Ectodermal cell (in vitro differentiated cells): ENCODE measurements at regions not wholly inside any gene's neighbourhood (a gene's known extent, or its start where the extent isn't known, plus 50 kb on each side); places are given as distances from the start of the nearest gene placed in this dataset.
"Not testable (repeated sequence)": the region's sequence is repeated elsewhere in the genome, so short reads cannot be mapped to it uniquely, and the experiment has no call there.

ENCODE experiments used
- H3K27ac ChIP-seq: 2 replicates; pipeline ENCODE4 v1.7.0; 2013; ENCODE audit warnings: mild to moderate bottlenecking, low read depth, low read length; ENCODE audit not compliant: insufficient read depth, poor library complexity, severe bottlenecking
- H3K27me3 ChIP-seq: 2 replicates; pipeline ENCODE4 v1.7.0; 2013; ENCODE audit warnings: mild to moderate bottlenecking, low read length; ENCODE audit not compliant: insufficient read depth, control insufficient read depth, poor library complexity, severe bottlenecking
- H3K36me3 ChIP-seq: one replicate; pipeline ENCODE4 v1.7.0; 2013; ENCODE audit warnings: low read length; ENCODE audit not compliant: control insufficient read depth, insufficient read depth
- H3K4me1 ChIP-seq: one replicate; pipeline ENCODE4 v1.7.0; 2013; ENCODE audit warnings: low read length; ENCODE audit not compliant: control insufficient read depth, insufficient read depth
- H3K4me3 ChIP-seq: 2 replicates; pipeline ENCODE4 v1.7.0; 2013; ENCODE audit warnings: low read depth, low read length, control low read depth; ENCODE audit not compliant: insufficient read depth
- H3K9me3 ChIP-seq: 2 replicates; pipeline ENCODE4 v1.7.0; 2013; ENCODE audit warnings: mild to moderate bottlenecking, low read length, moderate library complexity; ENCODE audit not compliant: control insufficient read depth
- WGBS, 2 experiments: methylation state at CpG; one replicate each; pipeline ENCODE4 v1.1.7; 2013; ENCODE audit warnings: missing lambda C conversion rate in 2 of 2; 5-methylcytosine and 5-hydroxymethylcytosine counted together

- no peaks in the 10 kb centered on the region for H3K36me3 ChIP-seq
- H3K27ac ChIP-seq, result no peak overlapping the region
- WGBS, 2 experiments, result 37 to 42% methylated on average over 18 of the region's 18 CpGs
- peaks cover 14% of the 10 kb centered on the region for H3K4me1 ChIP-seq
- peak overlapping the region; percentile 6 for H3K4me3 ChIP-seq
- no peaks in the 10 kb centered on the region for H3K9me3 ChIP-seq
- H3K27me3 ChIP-seq, result no peaks in the 10 kb centered on the region
These were observed 58.2 kb downstream of the TMEM270 start for GRCh38 chr7:73918926-73919693.

GRCh38 chr7:73919694-73920375 is 58.9 kb downstream of the TMEM270 start:
- Histone ChIP-seq H3K27ac (no peak overlapping the region), H3K4me3 (no peak overlapping the region), H3K9me3 (no peaks in the 10 kb centered on the region), H3K36me3 (no peaks in the 10 kb centered on the region), H3K4me1 (peaks cover 14% of the 10 kb centered on the region), H3K27me3 (no peaks in the 10 kb centered on the region)
- WGBS, 2 experiments, result 90 to 91% methylated on average over 9 of the region's 9 CpGs

- Histone ChIP-seq H3K4me3 (no peak overlapping the region), H3K27me3 (no peaks in the 10 kb centered on the region), H3K36me3 (no peaks in the 10 kb centered on the region), H3K4me1 (peaks cover 14% of the 10 kb centered on the region), H3K27ac (no peak overlapping the region), H3K9me3 (no peaks in the 10 kb centered on the region)
- WGBS, 2 experiments, result 96% methylated on average over 22 of the region's 22 CpGs
These were observed 59.6 kb downstream of the TMEM270 start for GRCh38 chr7:73920406-73921134.

GRCh38 chr7:73921623-73922528 is 60.9 kb downstream of the TMEM270 start:
- H3K4me3 ChIP-seq, result no peak overlapping the region
- peaks cover 14% of the 10 kb centered on the region for H3K4me1 ChIP-seq
- no peaks in the 10 kb centered on the region for H3K36me3 ChIP-seq
- 81 to 82% methylated on average over 15 of the region's 15 CpGs for WGBS, 2 experiments
- no peaks in the 10 kb centered on the region for H3K9me3 ChIP-seq
- H3K27me3 ChIP-seq, result no peaks in the 10 kb centered on the region
- H3K27ac ChIP-seq, result no peak overlapping the region

GRCh38 chr7:73928644-73929043 is 67.7 kb downstream of the TMEM270 start:
- not testable (repeated sequence) for H3K27me3 ChIP-seq, H3K9me3 ChIP-seq
- WGBS, 2 experiments, result 88 to 92% methylated on average over 9 of the region's 9 CpGs

GRCh38 chr7:73931502-73931901 is 70.5 kb downstream of the TMEM270 start:
- no peaks in the 10 kb centered on the region for H3K4me1 ChIP-seq
- no peaks in the 10 kb centered on the region for H3K9me3 ChIP-seq
- H3K27ac ChIP-seq, result no peak overlapping the region
- no peaks in the 10 kb centered on the region for H3K36me3 ChIP-seq
- 92 to 94% methylated on average over 4 of the region's 5 CpGs for WGBS, 2 experiments
- H3K27me3 ChIP-seq, result no peaks in the 10 kb centered on the region
- H3K4me3 ChIP-seq, result no peak overlapping the region

More at GRCh38 chr7:73928644-73929043, 67.7 kb downstream of the TMEM270 start:
- not testable (repeated sequence) for H3K4me1 ChIP-seq, H3K36me3 ChIP-seq, H3K27ac ChIP-seq, H3K4me3 ChIP-seq

GRCh38 chr7:73932364-73932763 is 71.4 kb downstream of the TMEM270 start:
- Histone ChIP-seq H3K4me3 (no peak overlapping the region), H3K27ac (no peak overlapping the region), H3K27me3 (no peaks in the 10 kb centered on the region), H3K9me3 (no peaks in the 10 kb centered on the region), H3K36me3 (no peaks in the 10 kb centered on the region), H3K4me1 (no peaks in the 10 kb centered on the region)
- WGBS, 2 experiments, result 94 to 96% methylated on average over 4 of the region's 4 CpGs

- H3K27me3 ChIP-seq, result no peaks in the 10 kb centered on the region
- H3K27ac ChIP-seq, result no peak overlapping the region
- no peaks in the 10 kb centered on the region for H3K36me3 ChIP-seq
- no peaks in the 10 kb centered on the region for H3K9me3 ChIP-seq
- 88 to 89% methylated on average over 2 of the region's 2 CpGs for WGBS, 2 experiments
- H3K4me3 ChIP-seq, result no peak overlapping the region
- no peaks in the 10 kb centered on the region for H3K4me1 ChIP-seq
These were observed 72.1 kb downstream of the TMEM270 start for GRCh38 chr7:73933091-73933490.

GRCh38 chr7:73936967-73937366 is 76.0 kb downstream of the TMEM270 start:
- no peaks in the 10 kb centered on the region for H3K36me3 ChIP-seq
- H3K4me3 ChIP-seq, result no peak overlapping the region
- H3K27me3 ChIP-seq, result no peaks in the 10 kb centered on the region
- peaks cover 3% of the 10 kb centered on the region for H3K9me3 ChIP-seq
- no peaks in the 10 kb centered on the region for H3K4me1 ChIP-seq
- WGBS, 2 experiments, result 83 to 97% methylated on average over 3 to 4 of the region's 4 CpGs
- no peak overlapping the region for H3K27ac ChIP-seq
